Activated CD4-positive, CD25-positive, alpha-beta regulatory T cell (primary cell): ENCODE measurements at regions not wholly inside any gene's neighbourhood (a gene's known extent, or its start where the extent isn't known, plus 50 kb on each side); places are given as distances from the start of the nearest gene placed in this dataset.
"Not testable (repeated sequence)": the region's sequence is repeated elsewhere in the genome, so short reads cannot be mapped to it uniquely, and the experiment has no call there.

Source experiments
- DNase-seq, 4 experiments: peaks; one replicate each; lab custom pipeline; 2025; lab: John Stamatoyannopoulos, UW

- no peak for DNase-seq
Measured at GRCh38 chr5:97488126-97488668, 305.1 kb upstream of the RIOK2 start.

- no peak for DNase-seq
Measured at GRCh38 chr5:97489010-97489840, 306.2 kb upstream of the RIOK2 start.

GRCh38 chr5:97494465-97494864 lies 311.4 kb upstream of the RIOK2 start:
- no peak for DNase-seq

GRCh38 chr5:97495301-97495700 lies 312.3 kb upstream of the RIOK2 start:
- DNase-seq = no peak

- no peak for DNase-seq
Measured at GRCh38 chr5:97496037-97496436, 313.0 kb upstream of the RIOK2 start.

GRCh38 chr5:97498657-97499056 lies 315.6 kb upstream of the RIOK2 start:
- no peak for DNase-seq

GRCh38 chr5:97499605-97500004 lies 316.6 kb upstream of the RIOK2 start:
- no peak for DNase-seq

- DNase-seq = no peak
Measured at GRCh38 chr5:97501286-97501964, 318.4 kb upstream of the RIOK2 start.

- no peak for DNase-seq
Measured at GRCh38 chr5:97501965-97502305, 318.9 kb upstream of the RIOK2 start.

- DNase-seq = no peak
Measured at GRCh38 chr5:97508864-97509263, 325.8 kb upstream of the RIOK2 start.

- DNase-seq = not testable (repeated sequence)
Measured at GRCh38 chr5:97519565-97519964, 336.5 kb upstream of the RIOK2 start.

GRCh38 chr5:97523336-97523735 lies 340.3 kb upstream of the RIOK2 start:
- not testable (repeated sequence) for DNase-seq

- DNase-seq = no peak
Measured at GRCh38 chr5:97525780-97526179, 342.7 kb upstream of the RIOK2 start.

GRCh38 chr5:97528941-97529340 lies 345.9 kb upstream of the RIOK2 start:
- DNase-seq = no peak

- DNase-seq = no peak
Measured at GRCh38 chr5:97529354-97529985, 346.4 kb upstream of the RIOK2 start.

GRCh38 chr5:97531549-97531948 lies 348.5 kb upstream of the RIOK2 start:
- no peak for DNase-seq

GRCh38 chr5:97534166-97534565 lies 351.1 kb upstream of the RIOK2 start:
- DNase-seq = no peak

GRCh38 chr5:97536683-97537082 lies 353.6 kb upstream of the RIOK2 start:
- DNase-seq = no peak

GRCh38 chr5:97538912-97539311 lies 355.9 kb upstream of the RIOK2 start:
- DNase-seq = no peak

GRCh38 chr5:97541864-97542263 lies 358.8 kb upstream of the RIOK2 start:
- no peak for DNase-seq

- DNase-seq = no peak
Measured at GRCh38 chr5:97542469-97542868, 359.4 kb upstream of the RIOK2 start.

- DNase-seq = no peak
Measured at GRCh38 chr5:97543166-97543565, 360.1 kb upstream of the RIOK2 start.

GRCh38 chr5:97544240-97544639 lies 361.2 kb upstream of the RIOK2 start:
- no peak for DNase-seq
